ENCODE measurements at regions not wholly inside any gene's neighbourhood (a gene's known extent, or its start where the extent isn't known, plus 50 kb on each side); places are given as distances from the start of the nearest gene placed in this dataset.

GRCh38 chr3:191775451-191776233 lies 314.7 kb downstream of the PYDC2 start:
- DNase-seq (ENCODE audit: low spot score) (no peak), ATAC-seq (ENCODE audit: low FRiP score) (no peak)
- no peak for TF ChIP-seq CTCF (IDR thresholded peaks at IDR 0.05)

GRCh38 chr3:191781044-191781443 lies 320.1 kb downstream of the PYDC2 start:
- no peak for ATAC-seq (ENCODE audit: low FRiP score)
- TF ChIP-seq CTCF (IDR thresholded peaks at IDR 0.05), result no peak

DNA sequence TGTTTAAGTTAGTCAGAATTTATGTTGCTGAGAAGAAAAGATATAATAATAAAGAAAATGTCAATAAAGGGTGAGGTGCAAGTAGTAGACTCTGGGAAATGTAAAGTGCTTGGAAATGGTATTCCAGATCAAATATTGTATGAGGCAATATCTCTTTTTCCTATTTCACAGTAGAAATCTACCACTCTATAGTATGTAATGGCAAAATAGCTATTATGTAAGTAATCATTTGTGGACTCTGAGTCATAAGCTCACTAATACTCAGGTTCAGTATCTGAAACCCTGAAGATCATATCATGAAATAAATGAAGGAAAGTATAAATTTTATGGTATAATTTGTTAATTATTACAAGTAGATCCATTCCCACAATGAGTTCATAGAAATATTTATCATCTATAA lies 322.1 kb downstream of the PYDC2 start:
- DNase-seq (ENCODE audit: low spot score) (no peak), ATAC-seq (ENCODE audit: low FRiP score) (no peak)
- no peak for TF ChIP-seq CTCF (IDR thresholded peaks at IDR 0.05)

More at GRCh38 chr3:191781044-191781443, 320.1 kb downstream of the PYDC2 start:
- no peak for DNase-seq (ENCODE audit: low spot score)

- no peak for TF ChIP-seq CTCF (IDR thresholded peaks at IDR 0.05)
- ATAC-seq (ENCODE audit: low FRiP score) (no peak), DNase-seq (ENCODE audit: low spot score) (no peak)
Measured at GRCh38 chr3:191790934-191791333, 330.0 kb downstream of the PYDC2 start.

DNA sequence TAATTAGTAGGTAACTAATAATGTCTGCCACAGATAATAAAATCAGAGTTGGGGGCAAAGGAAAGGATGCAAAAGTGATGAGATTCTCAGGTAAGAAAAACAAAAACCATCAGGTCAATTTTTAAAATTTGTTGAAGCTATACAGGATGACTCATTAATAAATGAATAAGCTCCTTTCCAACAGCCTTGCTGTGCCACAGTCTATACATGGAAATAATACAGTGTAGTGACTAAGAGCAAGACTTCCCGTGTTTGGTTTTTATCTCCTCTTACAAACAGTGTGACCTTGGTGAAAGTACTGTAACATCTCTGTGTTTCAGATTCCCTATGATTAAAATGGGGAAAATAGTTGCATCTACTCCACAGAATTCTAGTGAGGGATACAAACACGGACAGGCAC lies 331.6 kb downstream of the PYDC2 start:
- no peak for DNase-seq (ENCODE audit: low spot score)
- TF ChIP-seq CTCF (IDR thresholded peaks at IDR 0.05), result no peak
- no peak for ATAC-seq (ENCODE audit: low FRiP score)

DNA sequence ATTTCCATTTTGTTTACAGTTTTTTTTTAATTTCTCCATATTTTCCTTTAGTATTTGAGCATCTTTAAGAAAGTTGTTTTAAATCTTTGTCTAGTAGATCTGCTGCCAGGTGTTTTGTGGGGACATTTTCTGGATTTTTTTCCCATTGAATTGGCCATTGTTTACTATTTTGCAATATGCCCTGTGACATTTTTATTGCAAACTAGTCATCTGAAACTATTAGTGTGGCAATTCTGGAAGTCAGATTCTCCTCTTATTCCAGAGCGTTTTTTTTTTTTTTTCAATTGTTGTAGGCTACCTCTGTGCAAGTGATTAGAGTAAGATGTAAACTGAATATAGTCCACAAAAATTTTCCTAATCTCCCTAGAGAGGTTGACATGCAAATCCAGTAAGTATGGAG lies 334.2 kb downstream of the PYDC2 start:
- DNase-seq (ENCODE audit: low spot score) (no peak), ATAC-seq (ENCODE audit: low FRiP score) (no peak)
- TF ChIP-seq CTCF (IDR thresholded peaks at IDR 0.05), result no peak

- TF ChIP-seq CTCF (IDR thresholded peaks at IDR 0.05), result no peak
- DNase-seq (ENCODE audit: low spot score), result no peak
- no peak for ATAC-seq (ENCODE audit: low FRiP score)
Measured at GRCh38 chr3:191797271-191797670, 336.3 kb downstream of the PYDC2 start.
